Lung (tissue), 11 donors: ENCODE measurements at regions not wholly inside any gene's neighbourhood (a gene's known extent, or its start where the extent isn't known, plus 50 kb on each side); places are given as distances from the start of the nearest gene placed in this dataset.

ENCODE experiments used
- ATAC-seq: fragments of 200-7000 bp; cut with Tn5 transposase; one replicate; pipeline ENCODE4 v1.9.1; 2020; ENCODE audit warnings: moderate number of reproducible peaks; ENCODE audit not compliant: insufficient read depth, low FRiP score
- DNase-seq, 3 donors: peaks; one replicate each; pipeline ENCODE4 v3.0.0-alpha.2; 2013 to 2017
- H3K27ac ChIP-seq, 2 donors: one replicate each; pipeline ENCODE4 v1.5.1; 2013; ENCODE audit warnings: mild to moderate bottlenecking in 2 of 2, moderate library complexity in 2 of 2, control low read depth in 1 of 2, inconsistent platforms in 1 of 2, low read depth in 1 of 2, low read length in 1 of 2
- H3K27me3 ChIP-seq, 3 donors: one replicate each; pipeline ENCODE4 v1.5.1; 2013; ENCODE audit warnings: low read length in 2 of 3; ENCODE audit not compliant: control insufficient read depth in 3 of 3, insufficient read depth in 3 of 3
- H3K36me3 ChIP-seq, 4 donors: one replicate each; pipeline ENCODE4 v1.5.1; 2013; ENCODE audit warnings: low read length in 4 of 4, mild to moderate bottlenecking in 1 of 4, moderate library complexity in 1 of 4; ENCODE audit not compliant: control insufficient read depth in 4 of 4, insufficient read depth in 4 of 4
- H3K4me1 ChIP-seq, 5 donors: one replicate each; pipeline ENCODE4 v1.5.1; 2013; ENCODE audit warnings: low read length in 5 of 5, mild to moderate bottlenecking in 2 of 5, moderate library complexity in 1 of 5; ENCODE audit not compliant: control insufficient read depth in 5 of 5, insufficient read depth in 5 of 5
- H3K4me3 ChIP-seq: one replicate; pipeline ENCODE4 v1.5.1; 2013; ENCODE audit warnings: mild to moderate bottlenecking, control low read depth, moderate library complexity
- H3K9ac ChIP-seq, 2 donors: one replicate each; pipeline ENCODE4 v1.5.1; 2013; ENCODE audit warnings: low read length in 2 of 2, control low read depth in 1 of 2; ENCODE audit not compliant: insufficient read depth in 1 of 2
- H3K9me3 ChIP-seq, 4 donors: one replicate each; pipeline ENCODE4 v1.5.1; 2013; ENCODE audit warnings: low read length in 3 of 4, mild to moderate bottlenecking in 1 of 4, moderate library complexity in 1 of 4; ENCODE audit not compliant: control insufficient read depth in 4 of 4, insufficient read depth in 3 of 4
- CTCF ChIP-seq: IDR thresholded peaks from 2 replicates; pipeline ENCODE4 v1.5.1; 2012; ENCODE audit warnings: mild to moderate bottlenecking; ENCODE audit errors: control extremely low read depth, extremely low read depth
- WGBS, 2 donors: extraction: QIAGEN DNeasy Blood & Tissue Kit; methylation state at CpG; one replicate each; pipeline ENCODE4 v1.1.7; 2013; 5-methylcytosine and 5-hydroxymethylcytosine counted together
- donor health status: control.
- donor health status: control.
- donor health status: Bipolar disorder and iron deficiency.
- donor health status: healthy.
- donor health status: DM: yes; HTN: yes; CAD: no.

- TF ChIP-seq CTCF: no peak
- H3K4me3 ChIP-seq: no peak overlapping the region
- DNase-seq: no peak
- peaks cover 0 to 11% (median 2%) of the 10 kb centered on the region in 5 donors for H3K4me1 ChIP-seq
- H3K27me3 ChIP-seq: no peaks in the 10 kb centered on the region
- H3K9ac ChIP-seq: no peak overlapping the region
- no peak overlapping the region for H3K27ac ChIP-seq
- 64 to 81% methylated on average over 17 of the region's 17 CpGs for WGBS, 2 donors
- no peaks in the 10 kb centered on the region for H3K36me3 ChIP-seq
- no peak for ATAC-seq
- peaks cover 0 to 12% (median 0%) of the 10 kb centered on the region in 4 donors for H3K9me3 ChIP-seq
Observed at GRCh38 chr18:78630356-78630755, 349.3 kb upstream of the SALL3 start.

- H3K27me3 ChIP-seq: no peaks in the 10 kb centered on the region
- H3K36me3 ChIP-seq: no peaks in the 10 kb centered on the region
- H3K9ac ChIP-seq: no peak overlapping the region
- WGBS, 2 donors: 90 to 91% methylated on average over 14 of the region's 14 CpGs
- no peak overlapping the region for H3K4me3 ChIP-seq
- H3K27ac ChIP-seq: no peak overlapping the region
- peaks cover 0 to 7% (median 2%) of the 10 kb centered on the region in 5 donors for H3K4me1 ChIP-seq
- DNase-seq (no peak), ATAC-seq (no peak)
- TF ChIP-seq CTCF: no peak
- peaks cover 0 to 12% (median 0%) of the 10 kb centered on the region in 4 donors for H3K9me3 ChIP-seq
Observed at GRCh38 chr18:78630981-78631510, 348.6 kb upstream of the SALL3 start.

- Histone ChIP-seq H3K4me3 (no peak overlapping the region), H3K4me1 (peaks cover 0 to 6% (median 0%) of the 10 kb centered on the region in 5 donors), H3K27ac (no peak overlapping the region), H3K27me3 (no peaks in the 10 kb centered on the region), H3K36me3 (no peaks in the 10 kb centered on the region), H3K9me3 (peaks cover 0 to 12% (median 0%) of the 10 kb centered on the region in 4 donors), H3K9ac (no peak overlapping the region)
- no peak for ATAC-seq
- no peak for TF ChIP-seq CTCF
- no peak for DNase-seq
- 78 to 83% methylated on average over 11 of the region's 11 CpGs for WGBS, 2 donors
Observed at GRCh38 chr18:78632111-78632541, 347.5 kb upstream of the SALL3 start.
